HL-60 (cell line): ENCODE measurements at regions not wholly inside any gene's neighbourhood (a gene's known extent, or its start where the extent isn't known, plus 50 kb on each side); places are given as distances from the start of the nearest gene placed in this dataset.
"Not testable (repeated sequence)": the region's sequence is repeated elsewhere in the genome, so short reads cannot be mapped to it uniquely, and the experiment has no call there.

Source experiments
- DNase-seq, 2 experiments: peaks; one replicate each; pipeline ENCODE4 v3.0.0-alpha.2; 2010 to 2020; ENCODE audit warnings: low read depth in 1 of 2, low spot score in 1 of 2
- H3K27ac ChIP-seq: fragments of 250-450 bp; sonication (Bioruptor Pico); replicated peaks from 2 replicates; pipeline ENCODE4 v1.5.1; 2020; ENCODE audit warnings: mild to moderate bottlenecking, moderate library complexity
- H3K27me3 ChIP-seq: fragments of 250-450 bp; sonication (Bioruptor Pico); 2 replicates; pipeline ENCODE4 v1.5.1; 2021; ENCODE audit warnings: mild to moderate bottlenecking, moderate library complexity; ENCODE audit not compliant: insufficient read depth, poor library complexity, severe bottlenecking
- H3K4me3 ChIP-seq: replicated peaks from 2 replicates; pipeline ENCODE4 v1.5.1; 2011; ENCODE audit warnings: mild to moderate bottlenecking, control low read depth, low read length; ENCODE audit not compliant: insufficient read depth
- CTCF ChIP-seq: IDR thresholded peaks from one replicate; pipeline ENCODE4 v1.5.1; 2011; ENCODE audit warnings: low read length, control low read depth, inconsistent platforms; ENCODE audit not compliant: insufficient read depth
- GABPA ChIP-seq: IDR thresholded peaks from 2 replicates; pipeline ENCODE4 v1.6.1; 2012; ENCODE audit warnings: low read depth
- POLR2AphosphoS5 ChIP-seq: IDR thresholded peaks from 2 replicates; pipeline ENCODE4 v1.6.1; 2012; ENCODE audit warnings: low read depth
- REST ChIP-seq: IDR thresholded peaks from 2 replicates; pipeline ENCODE4 v1.6.1; 2012; ENCODE audit warnings: low read depth; ENCODE audit not compliant: insufficient replicate concordance
- SPI1 ChIP-seq: IDR thresholded peaks from 2 replicates; pipeline ENCODE4 v1.6.1; 2012; ENCODE audit warnings: low read depth, mild to moderate bottlenecking, borderline replicate concordance

- Histone ChIP-seq H3K27ac (no peak overlapping the region), H3K27me3 (no peaks in the 10 kb centered on the region), H3K4me3 (no peak overlapping the region)
- no peak for TF ChIP-seq POLR2AphosphoS5
- no peak for TF ChIP-seq CTCF
- no peak for TF ChIP-seq GABPA
- DNase-seq = no peak
These were observed 362.8 kb upstream of the ZNF462 start for GRCh38 chr9:106500171-106500570.

GRCh38 chr9:106501210-106501609, 361.8 kb upstream of the ZNF462 start:
- H3K4me3 ChIP-seq, H3K27me3 ChIP-seq, H3K27ac ChIP-seq, DNase-seq: not testable (repeated sequence)

- Histone ChIP-seq H3K27ac (no peak overlapping the region), H3K27me3 (no peaks in the 10 kb centered on the region), H3K4me3 (no peak overlapping the region)
- TF ChIP-seq GABPA (no peak), SPI1 (no peak), REST (no peak), CTCF (no peak), POLR2AphosphoS5 (no peak)
- DNase-seq = no peak
These were observed 360.0 kb upstream of the ZNF462 start for GRCh38 chr9:106502930-106503329.

- Histone ChIP-seq H3K27ac (no peak overlapping the region), H3K27me3 (no peaks in the 10 kb centered on the region), H3K4me3 (no peak overlapping the region)
- DNase-seq = no peak
- TF ChIP-seq GABPA = no peak
- no peak for TF ChIP-seq REST
- TF ChIP-seq SPI1 = no peak
- TF ChIP-seq CTCF = no peak
- no peak for TF ChIP-seq POLR2AphosphoS5
These were observed 359.2 kb upstream of the ZNF462 start for GRCh38 chr9:106503759-106504158.
